Upper lobe of left lung (tissue), 6 donors: ENCODE measurements at regions not wholly inside any gene's neighbourhood (a gene's known extent, or its start where the extent isn't known, plus 50 kb on each side); places are given as distances from the start of the nearest gene placed in this dataset.
A peak's percentile ranks its signal among the peaks of the same experiment; 100 is the strongest.

ENCODE experiments used
- ATAC-seq, 2 donors: fragments of 200-7000 bp; cut with Tn5 transposase; one replicate each; pipeline ENCODE4 v1.9.1; 2022; ENCODE audit warnings: mild to moderate bottlenecking in 2 of 2, moderate library complexity in 2 of 2; ENCODE audit not compliant: low FRiP score in 2 of 2
- DNase-seq, 2 donors: peaks; one replicate each; pipeline ENCODE4 v3.0.0-alpha.2; 2019 to 2020
- H3K27ac ChIP-seq, 4 donors: fragments of 200-600 bp; sonication (generic); one replicate each; pipeline ENCODE4 v1.5.1; 2016 to 2019
- H3K27me3 ChIP-seq, 4 donors: fragments of 200-600 bp; sonication (generic); one replicate each; pipeline ENCODE4 v1.5.1; 2017 to 2019
- H3K36me3 ChIP-seq, 4 donors: fragments of 200-600 bp; sonication (generic); one replicate each; pipeline ENCODE4 v1.5.1; 2016 to 2019
- H3K4me1 ChIP-seq, 4 donors: fragments of 200-600 bp; sonication (generic); one replicate each; pipeline ENCODE4 v1.5.1; 2018 to 2019
- H3K4me3 ChIP-seq, 4 donors: fragments of 200-600 bp; sonication (generic); one replicate each; pipeline ENCODE4 v1.5.1; 2017 to 2019; ENCODE audit warnings: mild to moderate bottlenecking in 2 of 4, moderate library complexity in 1 of 4
- H3K9me3 ChIP-seq, 4 donors: fragments of 200-600 bp; sonication (generic); one replicate each; pipeline ENCODE4 v1.5.1; 2018 to 2019
- EP300 ChIP-seq, 4 donors: sonication (generic); formaldehyde crosslinking; IDR thresholded peaks; one replicate each; pipeline ENCODE4 v1.5.1; 2017; ENCODE audit warnings: antibody characterized with exemption in 4 of 4, control low read depth in 2 of 4
- POLR2A ChIP-seq, 4 donors: fragments of 450-650 bp; IDR thresholded peaks; one replicate each; pipeline ENCODE4 v1.5.1; 2016 to 2017; ENCODE audit warnings: antibody characterized with exemption in 4 of 4, mild to moderate bottlenecking in 2 of 4
- POLR2AphosphoS5 ChIP-seq, 2 donors: sonication (generic); formaldehyde crosslinking; IDR thresholded peaks; one replicate each; pipeline ENCODE4 v1.5.1; 2017; ENCODE audit warnings: antibody characterized with exemption in 2 of 2
- WGBS, 2 donors: methylation state at CpG; one replicate each; pipeline ENCODE4 v1.1.5; 2017 to 2018; 5-methylcytosine and 5-hydroxymethylcytosine counted together
- TF ChIP-seq, protein P1 (sequence below), 6 experiments: fragments of 450-650 bp in 4 of 6; fragments of 200-600 bp in 2 of 6; sonication (generic) in 2 of 6; IDR thresholded peaks; one replicate each; pipeline ENCODE4 v1.5.1; 2016 to 2019; ENCODE audit warnings: antibody characterized with exemption in 6 of 6
- donor health status: DM: no; HTN: no; CAD: no; lungs with moderate emphysema.
- donor health status: DM: no; HTN: yes; CAD: no; lungs with severe emphysema.

DNA sequence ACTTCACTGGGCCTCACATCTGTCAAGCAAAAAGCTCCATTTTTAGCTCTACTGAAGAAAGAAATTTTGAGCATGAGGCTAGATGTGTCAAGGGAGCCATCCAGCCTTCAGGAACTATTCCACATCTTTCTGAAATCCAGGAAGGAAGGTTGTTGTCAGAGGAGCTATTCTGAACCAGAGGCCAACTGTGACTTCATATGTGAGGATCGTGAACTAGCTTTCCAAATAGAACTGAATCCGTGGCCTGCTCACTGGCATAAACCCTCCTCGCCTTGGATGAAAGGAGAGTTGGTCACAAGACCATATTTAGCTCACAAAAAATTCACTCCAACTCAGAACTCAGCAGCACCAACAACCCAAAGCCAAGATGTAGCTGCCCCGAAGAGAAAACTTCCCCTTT lies 195.8 kb downstream of the FOXO1 start:
- DNase-seq, result no peak
- Histone ChIP-seq H3K36me3 (no peaks in the 10 kb centered on the region), H3K27ac (no peak overlapping the region), H3K9me3 (no peaks in the 10 kb centered on the region), H3K27me3 (no peaks in the 10 kb centered on the region), H3K4me3 (no peak overlapping the region), H3K4me1 (no peaks in the 10 kb centered on the region)
- TF ChIP-seq EP300 (IDR thresholded peaks at IDR 0.05) (no peak), POLR2AphosphoS5 (IDR thresholded peaks at IDR 0.05) (no peak), POLR2A (IDR thresholded peaks at IDR 0.05) (no peak)
- TF ChIP-seq, protein P1, sequence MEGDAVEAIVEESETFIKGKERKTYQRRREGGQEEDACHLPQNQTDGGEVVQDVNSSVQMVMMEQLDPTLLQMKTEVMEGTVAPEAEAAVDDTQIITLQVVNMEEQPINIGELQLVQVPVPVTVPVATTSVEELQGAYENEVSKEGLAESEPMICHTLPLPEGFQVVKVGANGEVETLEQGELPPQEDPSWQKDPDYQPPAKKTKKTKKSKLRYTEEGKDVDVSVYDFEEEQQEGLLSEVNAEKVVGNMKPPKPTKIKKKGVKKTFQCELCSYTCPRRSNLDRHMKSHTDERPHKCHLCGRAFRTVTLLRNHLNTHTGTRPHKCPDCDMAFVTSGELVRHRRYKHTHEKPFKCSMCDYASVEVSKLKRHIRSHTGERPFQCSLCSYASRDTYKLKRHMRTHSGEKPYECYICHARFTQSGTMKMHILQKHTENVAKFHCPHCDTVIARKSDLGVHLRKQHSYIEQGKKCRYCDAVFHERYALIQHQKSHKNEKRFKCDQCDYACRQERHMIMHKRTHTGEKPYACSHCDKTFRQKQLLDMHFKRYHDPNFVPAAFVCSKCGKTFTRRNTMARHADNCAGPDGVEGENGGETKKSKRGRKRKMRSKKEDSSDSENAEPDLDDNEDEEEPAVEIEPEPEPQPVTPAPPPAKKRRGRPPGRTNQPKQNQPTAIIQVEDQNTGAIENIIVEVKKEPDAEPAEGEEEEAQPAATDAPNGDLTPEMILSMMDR (IDR thresholded peaks at IDR 0.05), result no peak
- ATAC-seq, result peak in 1 of 2 donors; percentile 85
- WGBS, 2 donors, result 87 to 90% methylated on average over 4 of the region's 4 CpGs

DNA sequence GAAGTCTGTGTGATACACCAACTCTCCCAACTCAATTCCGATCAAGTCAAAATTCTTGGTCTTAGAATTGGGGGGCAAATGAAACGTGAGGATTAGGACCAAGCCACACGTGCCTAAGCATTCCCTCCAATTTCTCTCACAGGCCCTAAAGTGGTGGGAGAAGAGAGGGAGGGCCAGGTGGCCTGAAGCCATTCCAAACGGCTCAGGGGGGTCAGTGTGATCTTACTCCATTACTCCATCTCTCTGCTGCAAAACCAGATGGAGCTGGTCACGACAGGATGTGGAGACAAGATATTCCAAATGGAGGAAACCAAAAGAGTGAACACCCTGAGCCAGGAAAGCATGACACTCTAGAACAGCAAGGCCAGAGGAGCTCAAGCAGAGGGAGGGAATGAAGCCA lies 195.4 kb downstream of the FOXO1 start:
- no peaks in the 10 kb centered on the region for H3K27me3 ChIP-seq
- no peak for ATAC-seq
- TF ChIP-seq, protein P1 (IDR thresholded peaks at IDR 0.05), result no peak
- TF ChIP-seq POLR2A (IDR thresholded peaks at IDR 0.05) (no peak), POLR2AphosphoS5 (IDR thresholded peaks at IDR 0.05) (no peak), EP300 (IDR thresholded peaks at IDR 0.05) (no peak)
- no peak for DNase-seq
- WGBS, 2 donors, result 84 to 88% methylated on average over 5 of the region's 5 CpGs
- no peaks in the 10 kb centered on the region for H3K36me3 ChIP-seq
- H3K4me1 ChIP-seq, result no peaks in the 10 kb centered on the region
- no peak overlapping the region for H3K4me3 ChIP-seq
- H3K27ac ChIP-seq, result no peak overlapping the region
- H3K9me3 ChIP-seq, result no peaks in the 10 kb centered on the region

DNA sequence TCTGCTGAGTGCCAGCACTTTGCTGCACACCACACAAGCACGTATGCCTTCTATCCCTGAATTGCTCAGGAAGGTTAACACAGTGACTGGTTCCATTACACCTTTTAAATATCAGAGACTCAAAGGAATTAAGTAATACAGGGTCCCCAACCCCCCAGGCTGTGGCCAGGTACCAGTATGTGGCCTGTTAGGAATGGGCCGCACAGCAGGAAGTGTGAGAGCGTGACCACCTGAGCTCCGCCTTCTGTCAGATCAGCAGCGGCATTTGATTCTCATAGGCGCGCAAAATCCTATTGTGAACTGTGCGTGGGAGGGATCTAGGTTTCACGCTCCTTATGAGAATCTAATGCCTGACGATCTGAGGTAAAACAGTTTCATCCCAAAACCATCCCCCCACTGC lies 194.5 kb downstream of the FOXO1 start:
- DNase-seq (no peak), ATAC-seq (no peak)
- no peaks in the 10 kb centered on the region for H3K9me3 ChIP-seq
- H3K4me3 ChIP-seq, result no peak overlapping the region
- H3K27ac ChIP-seq, result no peak overlapping the region
- TF ChIP-seq, protein P1 (IDR thresholded peaks at IDR 0.05), result no peak
- TF ChIP-seq POLR2AphosphoS5 (IDR thresholded peaks at IDR 0.05) (no peak), EP300 (IDR thresholded peaks at IDR 0.05) (no peak), POLR2A (IDR thresholded peaks at IDR 0.05) (no peak)
- no peaks in the 10 kb centered on the region for H3K36me3 ChIP-seq
- H3K4me1 ChIP-seq, result peaks cover under 1 to 5% (median 4%) of the 10 kb centered on the region in 4 donors
- H3K27me3 ChIP-seq, result no peaks in the 10 kb centered on the region
- 95 to 100% methylated on average over 10 of the region's 10 CpGs for WGBS, 2 donors

DNA sequence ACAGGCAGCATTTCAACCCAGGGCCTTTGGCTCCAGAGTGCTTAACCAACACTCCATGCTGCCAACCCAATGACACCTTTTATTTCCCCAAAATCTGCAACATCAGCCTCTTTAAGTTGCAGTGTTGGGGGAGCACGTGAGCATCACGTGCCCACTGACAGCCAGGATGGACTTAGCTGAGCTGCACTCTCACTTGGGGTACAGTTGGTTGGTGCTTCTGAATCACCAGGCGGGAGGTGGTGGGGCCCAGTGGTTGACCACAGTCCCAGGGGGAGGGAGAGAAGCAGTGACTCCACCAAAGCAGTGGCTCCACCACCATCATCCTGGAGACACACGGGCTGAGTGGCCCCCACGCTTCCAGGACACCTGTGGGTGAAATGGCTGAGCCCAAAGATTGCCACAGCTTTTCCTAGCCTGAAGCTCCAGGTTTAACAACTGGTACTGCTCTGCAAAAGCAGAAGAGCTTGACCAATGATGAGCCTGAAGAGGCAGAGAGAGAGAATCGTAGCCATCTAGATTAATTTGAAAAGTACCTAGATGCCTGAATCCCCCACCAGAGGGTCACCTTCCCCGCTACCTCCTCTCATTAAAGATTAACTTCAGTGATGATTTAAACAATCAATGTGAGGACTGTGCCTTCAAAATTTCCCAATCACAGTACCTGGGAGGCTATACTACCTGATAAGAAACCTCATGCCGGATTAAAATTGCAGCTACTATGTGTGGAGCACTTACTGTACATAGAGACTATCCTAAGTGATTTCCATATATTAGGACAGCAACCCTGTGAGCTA lies 193.8 kb downstream of the FOXO1 start:
- Histone ChIP-seq H3K27ac (no peak overlapping the region), H3K4me3 (no peak overlapping the region), H3K4me1 (peaks cover 7 to 11% (median 9%) of the 10 kb centered on the region in 4 donors), H3K27me3 (no peaks in the 10 kb centered on the region), H3K36me3 (no peaks in the 10 kb centered on the region), H3K9me3 (no peaks in the 10 kb centered on the region)
- no peak for DNase-seq
- ATAC-seq, result no peak
- TF ChIP-seq POLR2AphosphoS5 (IDR thresholded peaks at IDR 0.05), result no peak
- TF ChIP-seq, protein P1 (IDR thresholded peaks at IDR 0.05), result no peak
- no peak for TF ChIP-seq POLR2A (IDR thresholded peaks at IDR 0.05)
- no peak for TF ChIP-seq EP300 (IDR thresholded peaks at IDR 0.05)
- 70 to 76% methylated on average over 7 to 8 of the region's 8 CpGs for WGBS, 2 donors

DNA sequence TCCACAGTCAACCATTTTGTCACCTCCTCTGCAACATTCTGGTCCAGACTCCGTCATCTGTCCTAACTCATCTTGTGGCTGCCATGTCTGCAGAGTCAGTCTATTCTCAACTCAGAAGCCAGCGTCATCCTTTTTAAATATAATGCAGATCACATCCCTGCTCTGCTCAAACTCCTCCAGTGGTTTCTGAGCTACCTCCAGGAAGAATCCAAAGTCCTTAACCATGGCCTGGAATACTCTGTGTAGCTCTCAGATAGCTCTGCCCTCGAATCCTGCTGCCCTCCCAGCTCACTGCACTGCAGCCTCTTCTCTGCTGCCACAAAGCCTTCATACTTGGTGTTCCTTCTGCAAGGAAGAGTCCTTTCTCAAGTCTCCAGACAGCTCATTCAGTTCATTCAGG lies 190.8 kb downstream of the FOXO1 start:
- Histone ChIP-seq H3K27ac (no peak overlapping the region), H3K27me3 (no peaks in the 10 kb centered on the region), H3K4me3 (no peak overlapping the region), H3K36me3 (no peaks in the 10 kb centered on the region), H3K4me1 (peaks cover 11 to 35% (median 21%) of the 10 kb centered on the region in 4 donors), H3K9me3 (no peaks in the 10 kb centered on the region)
- no peak for TF ChIP-seq POLR2AphosphoS5 (IDR thresholded peaks at IDR 0.05)
- TF ChIP-seq, protein P1 (IDR thresholded peaks at IDR 0.05), result no peak
- no peak for TF ChIP-seq POLR2A (IDR thresholded peaks at IDR 0.05)
- TF ChIP-seq EP300 (IDR thresholded peaks at IDR 0.05), result no peak
- DNase-seq (no peak), ATAC-seq (no peak)
- 92 to 97% methylated on average over 3 of the region's 3 CpGs for WGBS, 2 donors
